OCI-LY7 (cell line): ENCODE measurements at regions not wholly inside any gene's neighbourhood (a gene's known extent, or its start where the extent isn't known, plus 50 kb on each side); places are given as distances from the start of the nearest gene placed in this dataset.

Experiments used
- CTCF ChIP-seq: fragments of 200-600 bp; sonication (generic); conservative IDR thresholded peaks from 2 replicates; pipeline ENCODE4 v1.5.1; 2014; ENCODE audit warnings: mild to moderate bottlenecking, antibody characterized with exemption, low read length, moderate library complexity, mixed read lengths
- EZH2phosphoT487 ChIP-seq: fragments of 200-600 bp; sonication (generic); IDR thresholded peaks from 2 replicates; pipeline ENCODE4 v1.6.1; 2018; ENCODE audit warnings: low read depth, borderline replicate concordance, mild to moderate bottlenecking, mixed run types, antibody characterized with exemption, low read length, moderate library complexity, mixed read lengths

- TF ChIP-seq CTCF (no peak), EZH2phosphoT487 (no peak)
These were observed 658.3 kb upstream of the CPEB2 start for GRCh38 chr4:14343961-14344360.
